ENCODE measurements at regions not wholly inside any gene's neighbourhood (a gene's known extent, or its start where the extent isn't known, plus 50 kb on each side); places are given as distances from the start of the nearest gene placed in this dataset.
"Not testable (repeated sequence)": the region's sequence is repeated elsewhere in the genome, so short reads cannot be mapped to it uniquely, and the experiment has no call there.

GRCh38 chr1:227508431-227508830, 54.9 kb upstream of the ZNF678 start:
- DNase-seq: no peak

- DNase-seq: not testable (repeated sequence)
Measured at GRCh38 chr1:227506490-227507393, 56.6 kb upstream of the ZNF678 start.

GRCh38 chr1:227496045-227496444, 67.3 kb upstream of the ZNF678 start:
- not testable (repeated sequence) for DNase-seq

- not testable (repeated sequence) for DNase-seq
Measured at GRCh38 chr1:227493863-227494551, 69.3 kb upstream of the ZNF678 start.

DNA sequence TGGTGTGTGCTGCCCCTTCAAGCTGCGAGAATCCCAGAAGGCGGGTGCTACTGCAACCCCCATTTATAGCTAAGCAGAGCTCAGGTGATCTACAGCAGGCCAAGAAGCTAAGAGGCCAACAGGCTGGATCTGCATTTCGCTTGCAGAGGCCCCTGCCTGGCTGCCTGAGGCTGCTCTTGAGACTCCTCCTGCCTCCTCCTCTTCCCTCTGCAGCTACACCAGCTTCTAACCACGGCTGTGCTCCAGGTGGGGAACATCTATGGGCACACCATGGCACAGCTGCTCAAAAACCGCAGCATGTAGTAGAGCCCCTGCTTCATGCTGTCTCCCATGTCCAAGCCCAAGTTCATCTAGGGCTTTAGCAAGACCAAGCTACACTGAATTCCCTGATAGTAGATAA, 72.9 kb upstream of the ZNF678 start:
- no peak for DNase-seq

GRCh38 chr1:227490001-227490400, 73.4 kb upstream of the ZNF678 start:
- DNase-seq: no peak

DNA sequence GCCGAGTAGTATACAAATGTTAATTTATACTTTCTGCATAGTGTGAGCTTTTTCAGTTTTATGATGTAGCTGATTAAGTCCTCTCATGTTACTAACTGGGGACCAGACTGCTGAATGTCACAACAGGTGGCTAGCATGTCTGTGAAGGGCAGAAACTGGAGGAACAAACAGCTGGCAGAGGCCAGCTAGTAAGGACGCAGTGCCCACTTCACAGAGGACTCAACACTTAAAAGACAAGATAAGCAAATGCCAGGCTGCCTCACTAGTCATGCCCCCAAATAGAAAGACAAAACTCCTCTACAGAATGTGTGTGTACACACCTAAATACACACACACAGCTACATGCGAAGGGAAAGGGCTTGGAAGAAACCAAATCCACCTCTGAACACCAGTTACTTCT, 73.8 kb upstream of the ZNF678 start:
- DNase-seq: no peak

DNA sequence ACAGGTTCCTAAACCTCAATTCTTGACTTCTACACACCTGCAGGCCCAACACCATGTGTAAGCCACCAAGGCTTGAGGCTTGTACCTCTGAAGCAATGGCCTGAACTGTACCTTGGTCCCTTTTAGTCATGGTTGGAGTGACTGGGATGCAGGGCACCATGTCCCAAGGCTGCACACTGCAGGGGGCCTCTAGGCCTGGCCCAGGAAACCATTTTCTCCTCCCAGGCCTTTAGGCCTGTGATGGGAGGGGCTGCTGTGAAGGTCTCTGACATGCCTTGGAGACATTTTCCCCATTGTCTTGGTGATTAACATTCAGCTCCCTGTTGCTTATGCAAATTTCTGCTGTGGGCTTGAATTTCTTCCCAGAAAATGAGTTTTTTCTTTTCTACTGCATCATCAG, 75.8 kb upstream of the ZNF678 start:
- no peak for DNase-seq

GRCh38 chr1:227486559-227486958, 76.8 kb upstream of the ZNF678 start:
- DNase-seq: no peak

- no peak for DNase-seq
Measured at GRCh38 chr1:227482023-227482299, 81.4 kb upstream of the ZNF678 start.

DNA sequence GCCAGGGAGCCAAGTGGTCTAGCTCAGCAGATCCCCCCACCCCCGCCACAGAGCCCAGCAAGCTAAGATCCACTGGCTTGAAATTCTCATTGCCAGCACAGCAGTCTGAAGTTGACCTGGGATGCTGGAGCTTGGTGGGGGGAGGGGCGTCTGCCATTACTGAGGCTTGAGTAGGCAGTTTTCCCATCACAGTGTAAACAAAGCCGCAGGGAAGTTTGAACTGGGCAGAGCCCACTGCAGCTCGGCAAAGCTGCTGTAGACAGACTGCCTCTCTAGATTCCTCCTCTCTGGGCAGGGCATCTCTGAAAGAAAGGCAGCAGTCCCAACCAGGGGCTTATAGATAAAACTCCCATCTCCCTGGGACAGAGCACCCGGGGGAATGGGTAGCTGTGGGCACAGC, 89.3 kb upstream of the ZNF678 start:
- DNase-seq: not testable (repeated sequence)

DNA sequence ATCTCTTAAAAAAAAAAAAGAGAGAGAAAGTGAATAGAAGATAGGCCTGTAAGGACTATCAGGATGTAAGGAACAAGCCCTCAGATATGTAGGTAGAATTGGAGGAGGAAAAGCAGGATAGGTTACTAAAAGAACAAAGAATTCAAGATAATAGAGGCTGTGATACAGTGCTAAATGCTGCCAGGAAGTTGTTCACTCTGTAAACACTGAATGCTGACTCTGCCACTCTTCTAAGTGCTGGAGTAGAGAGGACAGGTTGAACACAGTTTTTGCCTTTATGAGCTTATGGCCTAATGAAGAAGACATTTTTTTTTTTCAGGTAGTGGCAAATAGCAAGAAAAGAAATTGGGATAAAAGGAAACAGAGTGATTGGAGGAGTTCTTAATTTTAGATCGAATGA, 90.6 kb upstream of the ZNF678 start:
- DNase-seq: no peak

- no peak for DNase-seq
Measured at GRCh38 chr1:227470688-227471087, 92.7 kb upstream of the ZNF678 start.

GRCh38 chr1:227469708-227470107, 93.6 kb upstream of the ZNF678 start:
- DNase-seq: no peak

DNA sequence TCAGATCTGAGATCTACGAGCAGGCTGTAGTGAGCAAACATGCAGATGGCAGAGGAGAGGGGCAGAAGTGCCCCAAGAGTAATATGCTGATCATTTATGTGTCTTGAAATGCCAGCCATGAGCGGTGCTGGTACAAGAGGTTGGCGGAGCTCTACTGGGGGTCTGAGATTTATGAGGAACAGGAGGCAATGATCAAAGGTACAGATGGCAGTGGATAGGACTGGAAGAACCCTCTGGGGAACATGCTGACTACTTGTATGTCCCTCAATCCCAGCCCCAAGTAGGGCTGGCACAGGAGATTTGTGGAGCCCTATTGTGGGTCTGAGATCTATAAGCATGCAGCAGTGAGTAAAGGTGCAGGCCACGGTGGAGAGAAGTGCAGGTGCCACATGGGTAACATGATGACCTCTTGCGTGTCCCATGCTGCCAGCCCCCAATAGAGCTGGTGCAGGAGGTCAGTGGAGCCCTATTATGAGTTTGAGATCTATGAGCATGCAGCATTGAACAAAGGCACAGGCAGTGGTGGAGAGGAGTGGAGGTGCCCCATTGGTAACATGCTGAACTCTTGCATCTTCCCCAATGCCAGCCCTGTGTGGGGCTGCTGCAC, 97.2 kb upstream of the ZNF678 start:
- no peak for DNase-seq

DNA sequence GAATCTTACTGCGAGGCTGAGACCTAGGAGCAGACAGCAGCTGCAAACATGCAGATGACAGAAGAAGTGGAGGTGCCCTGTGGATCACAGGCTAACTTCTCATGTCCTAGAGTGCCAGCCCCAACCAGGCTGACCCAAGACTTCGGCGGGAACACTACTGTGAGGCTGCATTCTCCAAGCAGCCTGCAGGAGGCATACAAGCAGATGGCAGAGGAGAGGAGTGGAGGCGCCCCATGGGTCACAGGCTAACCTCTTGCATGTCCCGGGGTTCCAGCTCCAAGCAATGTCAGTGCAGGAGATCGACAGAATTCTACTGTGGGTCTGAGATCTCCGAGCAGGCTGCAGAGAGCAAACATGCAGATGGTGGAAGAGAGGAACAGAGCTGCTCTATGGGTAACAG, 98.1 kb upstream of the ZNF678 start:
- no peak for DNase-seq

DNA sequence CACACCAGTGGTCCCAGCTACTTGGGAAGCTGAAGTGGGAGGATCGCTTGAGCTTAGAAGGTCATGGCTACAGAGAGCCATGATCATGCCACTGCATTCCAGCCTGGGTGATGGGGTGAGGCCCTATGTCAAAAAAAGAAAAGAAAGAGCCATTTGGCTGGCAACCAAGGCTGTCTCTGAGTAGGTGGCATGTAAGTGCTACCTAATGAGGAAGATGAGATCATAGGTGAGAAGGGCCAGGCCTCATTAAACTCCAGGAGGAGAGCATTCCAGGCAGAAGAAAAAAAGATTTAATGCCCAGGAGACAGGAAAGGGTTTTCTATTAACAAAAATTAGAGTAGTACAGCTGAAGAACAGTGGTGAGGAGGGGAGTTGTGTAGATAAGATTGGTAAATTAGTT, 103.4 kb upstream of the ZNF678 start:
- DNase-seq: no peak

DNA sequence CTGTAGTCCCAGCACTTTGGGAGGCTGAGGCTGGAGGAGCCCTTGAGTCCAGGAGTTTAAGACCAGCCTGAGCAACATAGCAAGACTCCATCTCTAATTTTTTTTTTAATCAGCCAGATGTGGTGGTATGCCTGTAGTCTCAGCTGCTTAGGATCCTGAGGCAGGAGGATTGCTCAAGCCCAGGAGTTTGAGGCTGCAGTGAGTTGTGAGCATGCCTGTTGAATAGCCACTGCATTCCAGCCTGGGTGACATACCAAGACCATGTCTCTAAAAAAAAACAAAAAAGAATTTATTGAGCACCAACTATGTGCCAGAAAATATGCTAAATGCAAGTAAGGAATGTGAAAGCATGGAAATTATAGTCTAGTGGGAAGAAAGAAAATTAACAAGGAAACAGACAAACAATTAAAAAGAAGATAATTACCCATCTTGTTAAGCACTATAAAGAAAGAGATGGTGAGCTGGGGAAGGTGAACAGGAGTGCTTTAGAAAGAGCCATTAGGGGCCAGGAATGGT, 104.0 kb upstream of the ZNF678 start:
- DNase-seq: no peak

- no peak for DNase-seq
Measured at GRCh38 chr1:227454686-227455085, 108.7 kb upstream of the ZNF678 start.

GRCh38 chr1:227453631-227454355, 109.6 kb upstream of the ZNF678 start:
- no peak for DNase-seq

DNA sequence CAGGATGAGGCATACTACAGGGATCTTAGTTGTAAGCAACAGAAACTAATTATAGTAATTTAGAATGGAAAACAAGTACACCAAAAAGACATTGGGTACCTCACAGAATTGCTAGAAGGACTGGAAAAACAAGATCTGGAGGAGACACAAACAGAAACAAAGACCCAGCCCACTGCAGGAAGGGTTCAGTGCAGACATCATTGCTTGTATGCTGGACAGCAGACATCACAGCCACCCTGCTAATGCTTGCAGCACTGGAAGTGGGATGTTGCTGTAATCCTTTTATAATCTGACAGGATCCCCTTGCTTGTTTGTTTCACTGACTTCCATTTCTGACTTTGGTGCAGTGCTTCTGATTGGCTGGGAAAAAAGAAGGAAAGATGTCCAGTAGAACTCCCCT, 111.4 kb upstream of the ZNF678 start:
- DNase-seq: no peak

- no peak for DNase-seq
Measured at GRCh38 chr1:227451057-227451456, 112.3 kb upstream of the ZNF678 start.

DNA sequence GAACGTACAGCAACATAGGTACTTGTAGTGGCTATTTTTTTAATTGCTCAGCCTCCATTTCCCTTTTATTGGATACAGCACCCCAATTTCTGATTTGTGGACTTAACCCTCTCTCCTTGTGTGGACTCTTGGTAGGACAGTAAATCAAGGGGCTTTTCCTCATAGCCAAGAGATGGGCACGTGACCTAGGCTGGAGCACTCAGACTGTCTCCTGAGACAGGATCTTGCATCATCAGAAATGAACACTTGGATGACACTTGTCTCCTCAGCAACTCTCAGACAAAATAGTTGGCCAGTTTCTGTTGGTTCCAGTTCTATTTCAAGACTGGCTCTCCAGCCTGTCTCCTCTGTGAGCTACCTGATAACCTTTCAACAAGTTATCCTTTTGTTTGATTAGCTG, 112.9 kb upstream of the ZNF678 start:
- no peak for DNase-seq
